ENCODE measurements at regions not wholly inside any gene's neighbourhood (a gene's known extent, or its start where the extent isn't known, plus 50 kb on each side); places are given as distances from the start of the nearest gene placed in this dataset.

DNA sequence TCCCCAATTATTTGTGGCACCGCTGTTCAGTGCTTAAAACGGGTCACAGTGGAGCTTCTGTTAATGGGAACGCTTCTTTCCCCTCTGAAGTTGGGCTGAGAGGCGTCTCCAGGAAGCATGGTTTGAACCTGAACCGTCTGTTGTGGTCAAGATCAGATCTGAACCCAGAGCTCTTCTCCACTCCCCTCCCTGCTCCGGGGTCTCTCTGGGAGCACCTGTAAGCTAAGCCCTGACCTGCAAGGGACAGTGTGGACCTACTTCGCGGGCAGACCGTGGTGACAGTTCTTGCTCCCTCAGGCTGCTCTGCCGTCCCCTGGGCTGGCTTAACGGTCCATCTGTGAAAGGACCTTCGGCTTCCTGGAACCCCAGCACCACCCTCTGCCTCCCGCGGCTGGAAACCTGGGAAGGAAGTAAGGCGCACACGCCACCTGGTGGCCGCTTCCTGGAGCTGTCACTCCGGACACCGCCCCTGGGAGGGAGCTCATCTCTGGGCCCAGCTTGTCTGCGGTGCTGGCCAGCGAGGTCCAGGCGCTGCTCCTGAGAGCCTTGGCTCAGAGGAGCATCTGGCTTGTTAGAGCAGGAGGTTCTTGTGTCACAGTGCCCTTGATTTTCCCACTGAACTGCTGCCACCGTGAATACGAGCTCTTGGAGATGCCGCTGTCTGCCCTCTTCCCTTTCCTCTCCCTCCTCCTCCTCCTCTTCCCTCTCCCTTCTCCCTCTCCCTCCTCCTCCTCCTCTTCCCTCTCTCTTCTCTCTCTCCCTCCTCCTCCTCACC is 518.5 kb upstream of the EEF2KMT start:
- peak; percentile 1 for DNase-seq

DNA sequence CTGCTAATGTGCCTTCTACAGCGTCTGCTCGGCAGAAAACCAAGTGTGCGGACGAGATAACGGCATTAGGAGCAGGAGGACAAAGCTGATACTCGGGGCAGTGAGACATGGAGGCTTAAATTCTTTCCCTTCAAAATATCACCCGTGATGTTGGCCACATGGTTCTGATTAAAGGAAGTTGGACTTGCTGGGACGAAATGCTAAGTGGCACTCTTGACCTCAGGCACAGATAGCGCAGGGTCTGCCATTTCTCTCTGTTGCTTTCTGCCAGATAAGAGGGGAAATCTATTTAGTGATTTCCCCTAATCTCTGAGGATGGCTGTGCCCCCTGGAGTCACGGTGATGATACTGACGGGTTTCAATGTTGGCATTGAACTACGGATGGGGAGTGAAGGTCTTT is 509.6 kb upstream of the EEF2KMT start:
- no peak for DNase-seq

DNA sequence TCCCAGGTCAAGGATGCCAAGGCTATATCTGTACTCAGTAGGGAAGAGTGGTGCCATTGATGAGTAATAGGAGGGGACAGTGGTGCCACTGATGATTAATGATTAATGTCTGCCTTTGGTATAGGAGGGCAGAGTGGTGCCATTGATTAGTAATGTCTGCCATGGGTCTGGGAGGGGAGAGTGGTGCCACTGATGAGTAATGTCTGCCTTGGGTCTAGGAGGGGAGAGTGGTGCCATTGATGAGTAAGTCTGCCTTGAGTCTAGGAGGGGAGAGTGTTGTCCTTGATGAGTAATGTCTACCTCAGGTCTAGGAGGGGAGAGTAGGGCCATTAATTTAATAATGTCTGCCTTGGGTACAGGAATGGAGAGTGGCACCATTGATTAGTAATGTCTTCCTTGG is 507.8 kb upstream of the EEF2KMT start:
- no peak for DNase-seq

DNA sequence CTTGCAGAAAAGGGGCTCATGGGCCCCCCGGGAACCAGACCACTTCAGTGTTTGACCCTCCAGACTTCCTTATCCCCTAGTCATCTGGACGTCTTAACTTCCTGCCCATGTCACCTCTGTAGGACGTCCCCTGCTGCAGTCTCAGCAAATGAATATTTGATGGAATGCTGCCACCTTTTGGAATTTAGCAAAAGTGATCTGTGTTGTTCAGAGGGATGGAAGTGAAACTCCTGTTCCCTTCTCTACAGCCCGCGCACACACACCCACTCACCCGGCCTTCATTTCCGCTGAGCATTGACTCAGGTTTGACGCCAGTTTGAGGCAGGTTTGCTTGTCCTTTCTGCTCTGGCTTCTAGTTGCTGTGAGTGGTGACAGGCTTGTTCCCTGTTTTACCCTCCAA is 507.2 kb upstream of the EEF2KMT start:
- DNase-seq, result no peak

DNA sequence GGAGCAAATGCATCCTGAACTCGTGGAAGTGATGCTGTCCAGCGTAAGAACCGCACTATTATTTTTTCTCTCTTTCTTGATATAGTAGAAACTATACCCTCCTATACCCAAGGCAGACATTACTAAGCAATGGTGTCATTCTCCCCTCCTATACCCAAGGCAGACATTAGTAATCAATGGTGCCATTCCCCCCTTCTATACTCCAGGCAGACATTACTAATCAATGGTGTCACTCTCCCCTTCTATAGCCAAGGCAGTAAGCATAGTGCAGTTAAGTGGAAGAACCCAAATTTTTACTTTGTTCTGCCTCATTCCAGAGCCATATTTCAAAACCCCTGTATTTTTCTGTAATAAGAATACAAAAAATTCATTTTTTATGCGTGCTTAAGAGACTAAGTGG is 506.2 kb upstream of the EEF2KMT start:
- no peak for DNase-seq

DNA sequence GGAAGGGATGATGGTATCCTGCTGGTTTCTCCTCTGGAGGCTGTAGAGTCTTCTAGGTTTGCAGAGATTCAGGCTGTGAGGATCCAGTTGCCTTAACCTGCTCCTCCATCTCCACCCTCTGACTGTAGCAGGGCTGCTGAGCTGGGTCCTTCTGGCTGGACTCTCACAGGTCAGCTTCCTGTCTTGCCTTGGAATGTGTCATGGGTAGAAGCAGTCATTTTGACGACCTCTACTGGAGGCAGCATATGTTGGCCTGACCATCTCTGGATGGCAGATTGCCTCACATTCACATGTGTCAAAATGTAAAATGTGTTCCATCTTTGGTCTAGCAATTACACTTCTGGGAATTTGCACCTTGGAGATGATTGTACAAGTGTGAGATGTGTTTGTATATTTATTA is 504.4 kb upstream of the EEF2KMT start:
- DNase-seq, result no peak

DNA sequence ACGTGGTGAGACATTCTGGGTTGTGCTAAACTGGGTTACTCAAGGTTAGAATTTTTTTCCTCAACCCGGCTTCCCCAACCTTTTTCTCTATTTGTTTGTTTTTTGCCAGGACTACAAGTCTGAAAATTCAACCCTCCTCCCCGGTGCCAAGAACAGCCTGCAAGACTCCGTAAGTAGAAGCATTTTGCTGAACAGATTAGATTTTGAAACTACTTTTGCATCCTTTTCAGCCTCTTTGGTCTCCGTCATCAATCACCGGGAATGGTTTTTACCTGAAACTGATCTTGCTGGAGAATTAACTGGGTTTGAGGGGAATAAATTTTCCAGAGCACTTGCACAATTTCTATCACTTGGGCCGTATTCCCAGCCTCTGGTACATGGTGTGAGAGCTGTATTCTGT is 501.2 kb upstream of the EEF2KMT start:
- no peak for DNase-seq

DNA sequence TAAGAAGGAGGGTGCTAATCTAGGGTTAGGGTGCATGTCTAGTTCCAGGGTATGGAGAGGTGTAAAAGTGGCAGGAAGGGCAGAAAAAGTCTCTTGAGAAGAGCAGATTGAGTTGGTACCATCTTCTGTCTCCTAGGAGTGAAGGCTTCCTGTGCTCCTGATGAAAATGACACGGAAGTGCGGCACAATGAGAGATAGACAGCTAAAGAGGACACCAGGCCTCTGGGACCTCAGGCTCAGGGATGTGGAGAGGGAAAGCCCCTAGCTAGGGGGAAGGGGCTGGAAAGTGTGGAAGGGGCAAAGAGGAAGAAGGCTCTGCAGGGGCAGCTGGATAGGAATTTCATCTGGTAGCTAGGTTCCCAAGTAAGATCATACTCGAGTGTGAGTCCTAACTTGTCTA is 498.3 kb upstream of the EEF2KMT start:
- no peak for DNase-seq

DNA sequence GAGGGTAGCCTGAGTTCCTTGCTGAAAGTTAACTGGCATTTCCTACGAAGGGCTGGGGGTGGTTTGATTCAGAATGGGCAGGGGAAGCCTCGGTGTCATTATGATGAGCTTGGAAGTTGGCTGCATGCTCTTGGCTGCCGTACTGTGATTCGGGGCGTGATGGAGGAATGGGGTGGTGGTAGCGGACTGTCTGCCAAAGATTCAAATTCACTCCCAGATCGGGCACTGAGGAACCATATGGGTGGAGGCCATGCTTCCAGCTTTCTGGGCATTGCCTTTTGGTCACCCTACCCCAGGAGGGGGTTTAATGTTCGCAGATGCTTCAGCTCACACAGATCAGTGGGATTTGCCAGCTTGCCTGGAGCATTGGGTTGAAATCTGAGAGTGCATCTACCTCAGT is 492.8 kb upstream of the EEF2KMT start:
- DNase-seq, result no peak

DNA sequence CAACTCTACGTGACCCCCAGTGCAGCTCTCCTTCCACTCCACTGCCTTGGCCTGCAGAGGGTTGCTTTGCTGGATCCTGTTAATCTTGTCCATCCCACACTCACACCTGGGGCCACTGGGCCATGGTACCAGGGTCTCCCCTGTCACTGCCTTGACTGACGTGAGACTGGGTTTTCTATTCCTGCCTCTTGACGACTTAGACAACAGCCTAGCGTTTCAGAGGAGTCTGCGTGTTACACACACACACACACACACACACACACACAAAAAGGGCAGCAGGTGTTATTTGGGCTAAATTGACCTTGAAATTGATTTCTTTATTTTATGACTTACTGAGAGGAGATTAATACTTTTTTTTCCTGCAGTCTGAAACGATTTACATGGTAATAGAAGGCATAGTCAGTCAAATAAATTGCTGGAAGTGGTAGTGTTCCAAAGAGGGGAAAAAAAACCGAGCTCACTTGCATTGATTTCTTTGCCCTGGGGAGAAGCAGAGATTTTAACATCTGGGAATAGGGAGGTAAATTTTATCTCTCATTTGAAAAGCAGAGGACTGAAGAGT is 492.3 kb upstream of the EEF2KMT start:
- DNase-seq, result no peak

DNA sequence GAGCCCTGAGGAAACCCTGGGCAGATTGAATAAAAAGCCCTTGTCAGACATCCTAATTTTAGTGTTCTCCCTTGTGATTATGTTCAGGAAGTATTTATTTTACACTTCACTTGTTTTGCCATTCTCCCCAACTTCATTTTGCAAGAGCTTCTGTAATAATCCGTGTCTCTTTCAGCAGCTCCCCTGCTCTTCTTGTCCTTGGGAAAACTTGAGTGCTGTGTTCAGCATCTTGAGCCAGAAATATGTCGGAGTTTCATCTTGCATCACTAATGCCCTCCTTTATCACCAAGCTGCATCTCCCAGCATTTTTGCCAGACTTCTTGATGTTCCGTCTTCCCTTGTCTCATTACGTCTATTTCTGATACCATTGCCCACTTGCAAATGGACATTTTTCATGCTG is 486.5 kb upstream of the EEF2KMT start:
- DNase-seq, result no peak

DNA sequence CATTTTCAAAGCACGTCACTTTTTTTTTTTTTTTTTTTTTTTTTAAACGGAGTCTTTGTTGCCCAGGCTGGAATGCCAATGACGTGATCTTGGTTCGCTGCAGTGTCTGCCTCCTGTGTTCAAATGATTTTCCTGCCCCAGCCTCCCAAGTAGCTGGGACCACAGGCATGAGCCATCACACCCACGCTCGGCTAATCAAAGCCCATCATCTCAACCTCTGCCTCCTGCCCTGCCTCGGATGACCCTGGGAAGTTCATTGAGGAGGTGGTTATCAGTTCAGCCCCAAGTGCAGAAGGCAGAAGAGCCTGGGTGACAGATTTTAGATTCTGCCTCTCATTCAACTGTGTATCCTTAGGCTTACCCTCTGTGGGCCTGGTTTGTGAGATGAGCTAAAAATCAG is 484.9 kb upstream of the EEF2KMT start:
- no peak for DNase-seq

DNA sequence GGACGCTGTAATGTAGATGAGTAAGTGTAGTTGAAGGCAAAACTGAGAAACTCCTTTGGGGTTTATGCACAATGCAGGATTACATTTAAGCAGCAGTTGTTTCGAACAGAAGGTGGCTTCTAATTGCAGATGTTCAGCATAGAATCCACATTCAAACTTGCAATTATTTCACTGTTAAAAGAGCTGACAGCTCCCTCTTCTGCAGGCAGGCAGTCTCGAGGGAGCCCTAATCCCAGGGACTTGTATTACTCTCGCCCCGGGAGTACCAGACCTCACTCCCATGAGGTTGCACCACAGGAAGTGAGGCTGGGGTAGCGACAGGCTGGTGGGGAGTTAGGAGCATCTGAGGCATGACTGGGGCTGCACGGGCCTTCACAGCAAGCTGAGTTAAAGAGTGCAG is 484.3 kb upstream of the EEF2KMT start:
- no peak for DNase-seq

DNA sequence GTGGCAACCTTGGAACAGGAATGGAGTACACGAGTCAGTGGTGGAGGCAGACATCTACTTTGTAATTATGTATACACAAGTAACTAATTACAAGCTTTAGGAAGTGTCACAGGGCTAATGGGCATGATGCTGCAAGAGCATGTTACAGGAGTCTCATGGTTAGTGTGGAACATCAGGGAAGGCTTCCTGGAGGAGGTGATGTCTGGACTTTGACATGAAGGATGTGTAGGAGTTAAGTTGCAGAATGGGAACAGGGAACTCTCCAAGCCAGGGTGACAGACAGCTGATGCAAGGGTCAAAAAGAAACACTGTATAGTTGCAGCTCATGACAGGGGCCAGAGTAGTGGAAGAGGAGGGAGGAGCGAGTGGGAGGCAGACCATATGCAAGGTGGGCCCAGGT is 483.8 kb upstream of the EEF2KMT start:
- no peak for DNase-seq

DNA sequence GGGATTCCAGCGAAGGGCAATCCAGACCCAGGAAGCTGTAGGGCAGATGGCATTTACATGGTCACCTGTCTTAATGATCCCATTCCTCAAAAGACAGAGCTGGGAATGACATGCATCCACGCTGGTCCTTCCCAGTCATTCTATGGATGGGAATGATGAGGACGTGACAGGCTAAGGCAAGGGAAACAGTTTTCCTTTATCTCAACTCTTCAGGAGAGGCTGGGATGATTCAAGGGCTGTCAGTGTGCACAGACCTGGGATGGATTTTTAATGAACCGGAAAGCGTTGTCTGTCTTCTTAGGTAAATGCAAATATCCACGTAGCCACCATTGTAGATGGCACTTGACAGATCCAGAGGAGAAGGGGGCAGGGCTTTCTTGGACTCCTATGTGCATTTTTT is 483.2 kb upstream of the EEF2KMT start:
- no peak for DNase-seq

DNA sequence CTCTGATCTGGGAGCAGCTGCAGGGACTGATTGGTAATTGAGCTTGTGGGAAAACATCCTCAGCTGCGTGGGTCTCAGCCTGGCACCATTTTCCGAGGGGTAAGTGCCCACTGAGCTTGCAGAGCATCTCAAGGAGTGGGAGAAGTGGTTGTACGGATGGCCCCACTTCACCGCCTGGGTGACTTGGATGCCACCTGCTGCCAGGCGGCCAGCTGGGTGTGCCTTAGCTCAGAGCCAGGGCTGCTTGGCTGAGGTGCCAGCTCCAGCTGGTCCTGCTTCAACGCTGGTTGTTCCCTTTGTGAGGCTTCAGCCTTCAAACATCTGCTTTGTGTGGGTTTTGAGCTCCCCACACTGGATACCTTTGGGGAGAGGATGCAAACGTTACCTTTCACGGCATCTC is 482.7 kb upstream of the EEF2KMT start:
- no peak for DNase-seq

DNA sequence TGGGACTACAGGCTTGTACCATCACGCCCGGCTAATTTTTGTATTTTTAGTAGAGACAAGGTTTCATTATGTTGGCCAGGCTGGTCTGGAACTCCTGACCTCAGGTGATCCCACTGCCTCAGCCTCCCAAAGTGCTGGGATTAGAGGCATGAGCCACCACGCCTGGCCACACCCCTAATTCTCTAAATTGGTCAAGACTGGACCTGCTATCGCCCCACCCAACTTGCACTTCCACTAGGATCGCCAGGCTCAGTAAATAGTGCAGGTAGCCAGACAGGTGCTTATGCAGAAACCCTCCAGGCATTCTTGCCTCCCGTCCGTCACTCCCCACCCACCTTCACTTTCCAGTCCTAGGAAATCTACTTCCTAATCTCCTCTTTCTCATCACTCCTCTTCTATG is 481.4 kb upstream of the EEF2KMT start:
- no peak for DNase-seq

DNA sequence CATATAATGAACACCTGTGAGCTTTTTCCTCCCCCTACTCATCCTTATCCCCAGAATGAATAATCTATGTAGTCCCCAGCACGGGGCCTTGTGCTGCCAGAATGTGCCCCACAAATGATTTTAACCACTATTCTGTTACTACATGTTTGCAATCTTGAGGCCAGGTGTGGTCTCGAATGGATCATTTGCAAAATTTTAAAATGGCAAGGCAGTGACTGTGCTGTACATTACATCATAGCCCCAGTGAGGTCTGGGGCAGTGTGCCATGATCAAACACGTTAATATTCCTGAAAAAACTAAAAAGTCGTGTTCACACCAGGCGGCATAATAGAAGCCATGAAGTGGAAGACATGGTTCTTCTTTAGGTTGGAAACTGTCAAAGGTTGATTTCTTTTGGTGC is 479.9 kb upstream of the EEF2KMT start:
- no peak for DNase-seq

DNA sequence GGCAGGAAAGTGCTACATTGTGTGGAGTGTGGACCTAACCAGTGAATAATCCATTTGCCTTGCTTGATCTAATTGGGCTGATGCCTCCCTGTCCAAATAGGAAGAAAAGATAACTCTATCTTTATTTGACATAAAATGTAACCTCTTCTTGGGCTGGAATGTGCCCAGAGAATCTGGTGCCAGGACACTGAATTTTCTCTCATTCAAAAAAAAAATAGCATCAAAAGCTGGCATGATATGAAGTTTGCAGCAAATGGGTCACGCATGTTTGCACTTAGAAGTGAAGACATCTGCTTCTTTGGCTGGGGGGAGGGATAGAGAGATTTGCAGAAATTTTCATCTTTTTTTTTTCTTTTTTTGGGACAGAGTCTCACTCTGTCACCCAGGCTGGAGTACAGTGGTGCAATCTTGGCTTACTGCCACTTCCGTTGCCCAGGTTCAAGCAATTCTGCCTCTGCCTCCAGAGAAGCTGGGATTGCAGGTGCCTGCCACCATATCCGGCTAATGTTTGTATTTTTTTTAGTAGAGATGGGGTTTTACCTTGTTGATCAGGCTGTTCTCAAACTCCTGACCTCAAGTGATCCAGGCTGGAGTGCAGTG is 478.2 kb upstream of the EEF2KMT start:
- no peak for DNase-seq

DNA sequence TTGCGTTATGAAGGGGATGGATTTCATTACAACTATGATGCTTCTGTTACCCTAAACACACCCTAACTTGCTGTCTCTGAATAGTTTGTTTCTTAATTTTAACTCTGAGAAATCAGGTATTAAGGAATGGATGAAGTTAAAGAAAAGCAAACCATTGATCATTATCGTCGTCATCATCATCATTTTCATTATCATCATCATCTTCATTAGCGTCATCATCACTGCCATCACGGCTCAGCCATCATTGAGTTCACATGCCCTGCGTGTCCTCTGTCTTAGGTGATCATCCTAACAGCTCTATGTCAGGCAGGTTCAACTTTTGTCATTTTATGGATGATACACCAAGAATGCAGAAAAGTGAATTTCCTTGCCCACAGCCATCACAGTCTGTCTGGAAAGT is 477.5 kb upstream of the EEF2KMT start:
- DNase-seq, result no peak

DNA sequence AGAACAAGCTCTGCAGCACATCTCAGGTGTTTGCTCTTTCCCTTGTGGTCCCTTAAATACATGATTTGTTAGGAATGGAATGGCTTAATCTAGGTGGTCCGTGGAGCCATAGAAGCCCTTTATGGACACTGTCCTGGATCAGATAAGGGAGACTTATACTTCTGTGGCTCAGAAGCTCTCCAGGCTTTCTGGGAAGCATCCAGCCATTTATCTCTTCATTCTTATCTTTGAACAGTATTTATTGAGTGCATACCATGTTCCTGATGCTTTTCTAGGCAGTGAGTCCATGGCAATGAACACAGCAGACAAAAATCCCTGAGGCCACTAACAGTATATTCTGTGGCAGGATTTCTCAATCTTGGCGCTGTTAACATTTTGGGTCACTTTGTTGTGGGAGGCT is 474.5 kb upstream of the EEF2KMT start:
- DNase-seq, result no peak

DNA sequence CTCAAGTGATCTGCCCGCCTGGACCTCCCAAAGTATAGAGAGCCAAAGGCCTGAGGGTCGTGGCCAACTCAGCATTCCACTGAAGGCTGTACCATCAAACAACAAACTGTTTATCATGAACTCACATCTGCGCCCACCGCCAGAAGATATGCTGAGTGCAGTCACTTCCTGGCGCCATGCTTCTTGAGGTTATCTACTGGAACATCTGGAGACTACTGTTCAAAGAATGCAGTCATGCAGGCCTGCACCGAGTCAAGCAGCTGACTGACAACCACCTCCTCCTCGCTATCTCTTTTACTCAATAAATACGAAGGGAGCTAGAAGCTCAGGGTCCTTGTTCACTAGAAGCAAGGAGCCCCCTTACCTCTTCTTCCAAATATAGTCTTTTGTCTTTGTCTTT is 473.9 kb upstream of the EEF2KMT start:
- no peak for DNase-seq

DNA sequence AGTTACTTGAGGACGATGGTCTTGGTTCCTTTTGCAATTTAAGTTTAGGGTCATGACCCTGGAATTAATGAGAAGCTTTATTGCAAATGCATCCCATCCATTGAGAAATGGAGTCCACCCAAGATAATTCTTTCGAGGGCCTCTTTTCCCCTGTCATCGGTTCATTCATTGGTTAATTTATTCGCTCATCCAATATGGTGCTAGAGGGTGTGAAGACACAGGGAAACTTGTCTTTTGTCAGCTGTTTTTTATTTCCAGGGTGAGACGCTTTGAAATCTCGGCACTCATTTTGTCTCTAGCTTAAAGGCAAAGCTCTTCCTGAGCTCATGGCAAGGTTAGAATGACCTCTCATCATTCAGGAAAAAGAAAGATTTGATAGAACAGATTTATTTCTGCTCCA is 464.2 kb upstream of the EEF2KMT start:
- no peak for DNase-seq

DNA sequence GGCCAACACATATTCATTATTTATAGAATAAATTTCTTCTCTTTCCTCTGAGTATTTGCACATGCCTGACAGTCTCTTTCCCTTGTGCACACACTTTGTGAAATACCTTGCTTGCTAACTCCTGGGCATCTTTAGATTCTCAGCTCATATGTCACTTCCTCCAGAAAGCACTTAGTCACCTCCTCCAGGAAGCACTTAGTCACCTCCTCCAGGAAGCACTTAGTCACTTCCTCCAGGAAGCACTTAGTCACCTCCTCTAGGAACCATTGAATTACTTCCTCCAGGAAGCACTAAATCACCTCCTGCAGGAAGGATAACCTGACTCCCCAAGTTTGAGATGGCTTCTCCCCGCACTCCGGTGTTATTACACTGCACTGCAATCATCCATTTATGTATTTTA is 462.5 kb upstream of the EEF2KMT start:
- no peak for DNase-seq

DNA sequence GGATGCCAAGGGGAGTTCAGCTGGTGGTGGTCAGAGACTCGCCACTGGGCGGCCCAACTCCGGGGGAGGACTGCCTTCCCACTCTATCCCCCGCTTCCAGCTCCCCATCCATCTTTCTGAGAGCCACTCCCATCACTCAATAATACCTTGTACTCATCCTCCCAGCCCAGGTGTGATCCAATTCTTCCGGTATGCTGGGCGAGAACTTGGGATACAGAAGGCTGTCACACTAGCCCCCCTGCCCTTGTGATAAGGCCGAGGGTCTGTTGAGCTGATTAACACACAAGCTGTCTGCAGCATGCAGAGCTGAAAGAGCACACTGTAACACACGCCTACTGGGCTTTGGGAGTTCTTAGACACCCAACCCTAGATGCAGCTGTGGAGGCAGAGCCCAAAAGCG is 460.4 kb upstream of the EEF2KMT start:
- DNase-seq, result no peak

Measured in activated CD4-positive, alpha-beta T cell treated with anti-CD3 and anti-CD28 coated beads, Interleukin-2, amount 50 U/mL, for 1 hour (primary cell).